HFFc6 (cell line): ENCODE measurements at regions not wholly inside any gene's neighbourhood (a gene's known extent, or its start where the extent isn't known, plus 50 kb on each side); places are given as distances from the start of the nearest gene placed in this dataset.
"Not testable (repeated sequence)": the region's sequence is repeated elsewhere in the genome, so short reads cannot be mapped to it uniquely, and the experiment has no call there.

ENCODE experiments used
- DNase-seq: peaks from one replicate; pipeline ENCODE4 v3.0.0-alpha.2; 2018
- H3K27ac Mint-ChIP-seq: 2 replicates; pipeline ENCODE4 v1.8.0; 2020; ENCODE audit warnings: mild to moderate bottlenecking, mixed read lengths
- H3K27me3 Mint-ChIP-seq: 2 replicates; pipeline ENCODE4 v1.8.0; 2021; ENCODE audit warnings: mild to moderate bottlenecking, moderate library complexity, mixed read lengths; ENCODE audit not compliant: insufficient read depth
- H3K36me3 Mint-ChIP-seq: 2 replicates; pipeline ENCODE4 v1.8.0; 2021; ENCODE audit warnings: low read depth, mixed read lengths
- H3K4me1 Mint-ChIP-seq: 2 replicates; pipeline ENCODE4 v1.8.0; 2020; ENCODE audit warnings: low read depth, mixed read lengths
- H3K4me3 Mint-ChIP-seq: 2 replicates; pipeline ENCODE4 v1.8.0; 2020; ENCODE audit warnings: mild to moderate bottlenecking, moderate library complexity, mixed read lengths
- H3K9me3 Mint-ChIP-seq: 2 replicates; pipeline ENCODE4 v1.8.0; 2020; ENCODE audit warnings: mild to moderate bottlenecking, mixed read lengths
- CTCF ChIP-seq: fragments of 200-600 bp; sonication (generic); IDR thresholded peaks from 2 replicates; pipeline ENCODE4 v1.5.0; 2021; ENCODE audit warnings: antibody characterized with exemption, mild to moderate bottlenecking

DNA sequence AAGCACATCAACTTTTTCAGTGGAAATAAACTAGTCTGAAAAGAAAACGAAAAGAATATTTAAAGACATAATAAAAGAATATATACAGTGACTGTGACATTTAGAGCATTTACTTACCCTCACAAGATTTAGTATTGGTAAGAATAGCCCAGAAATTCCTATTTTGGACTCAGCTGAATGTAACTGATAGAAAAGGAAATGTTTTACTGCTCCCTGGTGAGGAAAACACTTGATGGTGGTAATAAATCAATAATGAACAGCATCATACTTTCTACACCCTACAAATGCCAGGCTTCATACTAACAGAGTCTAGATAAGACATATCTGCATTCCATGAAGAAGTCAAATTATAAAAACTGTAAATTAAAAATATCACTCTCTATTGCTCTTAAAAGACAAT lies 753.5 kb upstream of the PCDH10 start:
- no peak for DNase-seq
- H3K27ac Mint-ChIP-seq, result no peak overlapping the region
- H3K4me3 Mint-ChIP-seq, result no peak overlapping the region
- H3K36me3 Mint-ChIP-seq, result no peaks in the 10 kb centered on the region
- H3K4me1 Mint-ChIP-seq, result peaks cover 15% of the 10 kb centered on the region; the same call in 1 of the 2 replicates
- H3K27me3 Mint-ChIP-seq, result no peaks in the 10 kb centered on the region; the same call in 1 of the 2 replicates
- peaks cover 8% of the 10 kb centered on the region for H3K9me3 Mint-ChIP-seq
- no peak for TF ChIP-seq CTCF

GRCh38 chr4:132396636-132397035 lies 752.5 kb upstream of the PCDH10 start:
- no peak overlapping the region; the same call in 1 of the 2 replicates for H3K27ac Mint-ChIP-seq
- no peaks in the 10 kb centered on the region for H3K36me3 Mint-ChIP-seq
- H3K9me3 Mint-ChIP-seq, result peaks cover 12% of the 10 kb centered on the region
- no peaks in the 10 kb centered on the region for H3K27me3 Mint-ChIP-seq
- H3K4me1 Mint-ChIP-seq, result peaks cover 15% of the 10 kb centered on the region; the same call in 1 of the 2 replicates
- no peak for DNase-seq
- no peak overlapping the region; the same call in 1 of the 2 replicates for H3K4me3 Mint-ChIP-seq
- TF ChIP-seq CTCF, result no peak

DNA sequence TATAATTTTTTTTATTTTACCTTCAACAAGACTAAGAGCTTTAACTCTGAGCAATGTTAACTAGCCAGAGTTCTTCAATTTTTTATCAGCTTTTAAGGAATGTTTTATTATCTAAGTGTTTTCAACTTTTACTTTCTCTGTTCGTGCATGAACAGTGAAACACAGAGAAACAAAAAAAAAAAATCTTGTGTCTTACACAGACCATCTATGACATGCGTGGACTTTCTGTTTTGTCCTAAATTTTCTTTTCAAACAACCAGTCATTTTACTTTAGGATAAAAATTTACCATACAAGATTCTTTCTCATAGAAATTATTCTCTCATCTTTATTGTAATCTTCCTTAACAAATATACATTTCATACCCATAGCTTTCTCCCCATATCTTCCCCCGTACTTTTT lies 731.9 kb upstream of the PCDH10 start:
- no peak for DNase-seq
- H3K27me3 Mint-ChIP-seq, result no peaks in the 10 kb centered on the region
- H3K27ac Mint-ChIP-seq, result no peak overlapping the region
- peaks cover 18% of the 10 kb centered on the region for H3K36me3 Mint-ChIP-seq
- peaks cover 59% of the 10 kb centered on the region for H3K9me3 Mint-ChIP-seq
- no peak for TF ChIP-seq CTCF
- H3K4me1 Mint-ChIP-seq, result no peaks in the 10 kb centered on the region
- H3K4me3 Mint-ChIP-seq, result no peak overlapping the region

GRCh38 chr4:132427125-132427524 lies 722.0 kb upstream of the PCDH10 start:
- Mint-ChIP-seq H3K9me3 (no peaks in the 10 kb centered on the region; the same call in 1 of the 2 replicates), H3K27ac (no peak overlapping the region), H3K4me3 (no peak overlapping the region), H3K4me1 (no peaks in the 10 kb centered on the region), H3K36me3 (no peaks in the 10 kb centered on the region), H3K27me3 (no peaks in the 10 kb centered on the region)
- TF ChIP-seq CTCF, result no peak
- DNase-seq, result no peak

- Mint-ChIP-seq H3K4me1 (no peaks in the 10 kb centered on the region), H3K9me3 (peaks cover 5% of the 10 kb centered on the region; the same call in 1 of the 2 replicates), H3K4me3 (no peak overlapping the region), H3K27me3 (peaks cover 2% of the 10 kb centered on the region; the same call in 1 of the 2 replicates), H3K36me3 (no peaks in the 10 kb centered on the region), H3K27ac (no peak overlapping the region)
- no peak for TF ChIP-seq CTCF
- DNase-seq, result no peak
Measured at GRCh38 chr4:132437117-132437516, 712.0 kb upstream of the PCDH10 start.

DNA sequence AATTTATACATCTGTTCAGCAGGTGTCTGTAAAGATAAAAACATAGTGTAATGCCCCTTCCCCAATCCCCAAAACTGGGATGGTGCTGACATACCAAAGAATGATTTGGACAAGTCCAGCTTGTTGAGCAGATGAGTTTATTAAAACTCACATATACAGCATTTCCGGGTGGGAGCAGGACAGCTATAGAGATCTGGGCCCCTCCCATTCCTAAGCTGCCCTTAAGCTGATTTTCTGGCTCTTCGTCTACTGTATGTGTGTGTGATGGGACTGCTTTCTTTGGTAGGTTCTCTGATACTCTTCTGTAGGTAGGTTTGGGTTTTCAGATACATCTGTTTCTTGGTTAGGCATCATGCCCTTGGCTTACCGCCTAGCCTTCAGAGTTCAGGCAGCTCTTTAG lies 703.7 kb upstream of the PCDH10 start:
- no peak for TF ChIP-seq CTCF
- no peak overlapping the region for H3K4me3 Mint-ChIP-seq
- H3K9me3 Mint-ChIP-seq, result peaks cover 21% of the 10 kb centered on the region
- DNase-seq, result no peak
- H3K27ac Mint-ChIP-seq, result no peak overlapping the region
- H3K4me1 Mint-ChIP-seq, result no peaks in the 10 kb centered on the region
- no peaks in the 10 kb centered on the region; the same call in 1 of the 2 replicates for H3K27me3 Mint-ChIP-seq
- no peaks in the 10 kb centered on the region for H3K36me3 Mint-ChIP-seq

DNA sequence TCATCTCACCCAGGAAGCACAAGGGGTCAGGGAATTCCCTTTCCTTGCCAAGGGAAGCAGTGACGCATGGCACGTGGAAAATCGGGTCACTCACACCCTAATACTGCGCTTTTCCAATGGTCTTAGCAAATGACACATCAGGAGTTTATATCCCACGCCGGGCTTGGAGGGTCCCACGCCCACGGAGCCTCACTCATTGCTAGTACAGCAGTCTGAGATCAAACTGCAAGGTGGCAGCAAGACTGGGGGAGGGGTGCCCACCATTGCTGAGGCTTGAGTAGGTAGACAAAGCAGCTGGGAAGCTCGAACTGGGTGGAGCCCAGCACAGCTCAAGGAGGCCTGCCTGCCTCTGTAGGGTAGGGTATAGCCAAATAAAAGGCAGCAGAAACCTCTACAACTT lies 691.1 kb upstream of the PCDH10 start:
- not testable (repeated sequence) for H3K36me3 Mint-ChIP-seq, H3K4me1 Mint-ChIP-seq, H3K4me3 Mint-ChIP-seq, H3K27me3 Mint-ChIP-seq, H3K27ac Mint-ChIP-seq, DNase-seq
- H3K9me3 Mint-ChIP-seq, result peaks cover 28% of the 10 kb centered on the region
